Neural cell (in vitro differentiated cells): ENCODE measurements at regions not wholly inside any gene's neighbourhood (a gene's known extent, or its start where the extent isn't known, plus 50 kb on each side); places are given as distances from the start of the nearest gene placed in this dataset.

Experiments
- H2AFZ ChIP-seq: fragments of 200-600, 300-800 bp; sonication (generic), shearing (Covaris generic); 2 replicates; pipeline ENCODE4 v1.6.0; 2014; ENCODE audit warnings: low read depth, mild to moderate bottlenecking, antibody characterized with exemption, low read length, moderate library complexity
- H3F3A ChIP-seq: fragments of 200-600 bp; shearing (Covaris generic); 2 replicates; pipeline ENCODE4 v1.6.1; 2016; ENCODE audit warnings: mild to moderate bottlenecking, moderate library complexity, mixed read lengths, antibody characterized with exemption, low read length; ENCODE audit not compliant: insufficient read depth, poor library complexity, severe bottlenecking
- H3K27ac ChIP-seq: fragments of 200-600, 300-800 bp; sonication (generic), shearing (Covaris generic); 2 replicates; pipeline ENCODE4 v1.5.1; 2014; ENCODE audit warnings: mild to moderate bottlenecking, low read length, moderate library complexity
- H3K27me3 ChIP-seq: fragments of 300-800, 200-600 bp; sonication (generic), shearing (Covaris generic); 2 replicates; pipeline ENCODE4 v1.6.0; 2014; ENCODE audit warnings: mild to moderate bottlenecking, low read depth, low read length, moderate library complexity; ENCODE audit not compliant: insufficient read depth
- H3K36me3 ChIP-seq: fragments of 300-800, 200-600 bp; sonication (generic), shearing (Covaris generic); 2 replicates; pipeline ENCODE4 v1.5.1; 2014; ENCODE audit warnings: mild to moderate bottlenecking, antibody characterized with exemption, low read length, moderate library complexity; ENCODE audit not compliant: insufficient read depth
- H3K4me2 ChIP-seq: fragments of 300-800, 200-600 bp; sonication (generic), shearing (Covaris generic); 2 replicates; pipeline ENCODE4 v1.6.0; 2014; ENCODE audit warnings: mild to moderate bottlenecking, low read length
- H3K4me3 ChIP-seq: fragments of 300-800, 200-600 bp; sonication (generic), shearing (Covaris generic); 2 replicates; pipeline ENCODE4 v1.5.1; 2014; ENCODE audit warnings: mild to moderate bottlenecking, low read length, moderate library complexity
- H3K79me2 ChIP-seq: fragments of 200-600 bp; shearing (Covaris generic); replicated peaks from 2 replicates; pipeline ENCODE4 v1.6.0; 2014; ENCODE audit warnings: mild to moderate bottlenecking, low read length, moderate library complexity; ENCODE audit not compliant: insufficient read depth
- H3K9ac ChIP-seq: fragments of 300-800, 200-600 bp; sonication (generic), shearing (Covaris generic); 2 replicates; pipeline ENCODE4 v1.6.1; 2016; ENCODE audit warnings: mild to moderate bottlenecking, low read length, mixed read lengths
- H3K9me2 ChIP-seq: fragments of 200-600 bp; shearing (Covaris generic); 2 replicates; pipeline ENCODE4 v1.6.1; 2016; ENCODE audit warnings: mild to moderate bottlenecking, low read length, mixed read lengths; ENCODE audit not compliant: insufficient read depth
- H3K9me3 ChIP-seq: fragments of 200-600, 300-800 bp; sonication (generic), shearing (Covaris generic); 2 replicates; pipeline ENCODE4 v1.6.1; 2016; ENCODE audit warnings: mild to moderate bottlenecking, mixed run types, low read length, moderate library complexity, mixed read lengths
- H4K20me1 ChIP-seq: fragments of 200-600 bp; shearing (Covaris generic); 2 replicates; pipeline ENCODE4 v1.6.1; 2016; ENCODE audit warnings: mild to moderate bottlenecking, mixed run types; ENCODE audit not compliant: insufficient read depth
- CTCF ChIP-seq: fragments of 450-650 bp; IDR thresholded peaks from 2 replicates; pipeline ENCODE4 v1.5.1; 2014; ENCODE audit warnings: antibody characterized with exemption, mild to moderate bottlenecking, moderate library complexity; ENCODE audit not compliant: poor library complexity, severe bottlenecking
- EP300 ChIP-seq: fragments of 450-650 bp; conservative IDR thresholded peaks from 2 replicates; pipeline ENCODE4 v1.6.1; 2014; ENCODE audit warnings: antibody characterized with exemption, mild to moderate bottlenecking, moderate library complexity; ENCODE audit not compliant: poor library complexity, severe bottlenecking
- EZH2 ChIP-seq: fragments of 200-600, 300-800 bp; shearing (Covaris generic), sonication (generic); IDR thresholded peaks from 2 replicates; pipeline ENCODE4 v1.6.1; 2014; ENCODE audit warnings: antibody characterized with exemption, low read length, borderline replicate concordance, mild to moderate bottlenecking; ENCODE audit not compliant: insufficient read depth, poor library complexity, severe bottlenecking
- MXI1 ChIP-seq: fragments of 450-650 bp; conservative IDR thresholded peaks from 2 replicates; pipeline ENCODE4 v1.6.1; 2014; ENCODE audit warnings: antibody characterized with exemption, mild to moderate bottlenecking; ENCODE audit not compliant: poor library complexity, severe bottlenecking
- POLR2AphosphoS5 ChIP-seq: IDR thresholded peaks from 2 replicates; pipeline ENCODE4 v1.6.1; 2012
- RAD21 ChIP-seq: fragments of 450-650 bp; conservative IDR thresholded peaks from 2 replicates; pipeline ENCODE4 v1.6.1; 2014; ENCODE audit warnings: antibody characterized with exemption, mild to moderate bottlenecking, moderate library complexity
- SMC3 ChIP-seq: fragments of 450-650 bp; conservative IDR thresholded peaks from 2 replicates; pipeline ENCODE4 v1.6.1; 2014; ENCODE audit warnings: antibody characterized with exemption, mild to moderate bottlenecking, moderate library complexity; ENCODE audit not compliant: poor library complexity
- TAF1 ChIP-seq: IDR thresholded peaks from 2 replicates; pipeline ENCODE4 v1.6.1; 2012; ENCODE audit warnings: low read depth
- TF ChIP-seq, protein P1 (sequence below): IDR thresholded peaks from 2 replicates; pipeline ENCODE4 v1.6.1; 2012; ENCODE audit warnings: borderline replicate concordance

DNA sequence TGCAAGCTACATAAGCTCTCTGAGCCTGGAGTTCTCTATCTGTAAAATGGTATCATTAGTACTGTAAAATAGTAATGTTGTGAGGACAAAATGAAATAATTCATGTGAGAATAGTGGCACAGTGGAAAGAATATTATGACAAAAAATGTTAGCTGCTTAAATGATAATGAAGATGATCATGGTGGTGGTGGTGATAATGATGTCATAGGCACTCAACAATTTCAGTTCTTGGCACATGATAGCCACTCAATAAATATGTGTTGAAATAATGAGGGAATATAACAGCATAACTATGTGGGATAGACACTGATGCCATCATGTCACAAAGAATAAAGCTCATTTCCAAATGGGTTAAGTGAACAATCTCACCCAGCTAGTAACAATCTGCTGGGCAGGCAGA lies 736.3 kb downstream of the EFNB2 start:
- Histone ChIP-seq H3K4me2 (no peak overlapping the region), H2AFZ (no peak overlapping the region), H3K9me3 (no peaks in the 10 kb centered on the region), H3F3A (no peaks in the 10 kb centered on the region), H3K9ac (no peak overlapping the region), H3K27me3 (no peaks in the 10 kb centered on the region), H4K20me1 (no peaks in the 10 kb centered on the region), H3K36me3 (no peaks in the 10 kb centered on the region), H3K4me3 (no peak overlapping the region), H3K9me2 (no peaks in the 10 kb centered on the region), H3K27ac (no peak overlapping the region), H3K79me2 (no peaks in the 10 kb centered on the region)
- TF ChIP-seq EZH2: no peak
- TF ChIP-seq EP300: no peak
- no peak for TF ChIP-seq MXI1
- TF ChIP-seq SMC3: no peak
- no peak for TF ChIP-seq CTCF
- no peak for TF ChIP-seq RAD21
- no peak for TF ChIP-seq POLR2AphosphoS5
- TF ChIP-seq, protein P1, sequence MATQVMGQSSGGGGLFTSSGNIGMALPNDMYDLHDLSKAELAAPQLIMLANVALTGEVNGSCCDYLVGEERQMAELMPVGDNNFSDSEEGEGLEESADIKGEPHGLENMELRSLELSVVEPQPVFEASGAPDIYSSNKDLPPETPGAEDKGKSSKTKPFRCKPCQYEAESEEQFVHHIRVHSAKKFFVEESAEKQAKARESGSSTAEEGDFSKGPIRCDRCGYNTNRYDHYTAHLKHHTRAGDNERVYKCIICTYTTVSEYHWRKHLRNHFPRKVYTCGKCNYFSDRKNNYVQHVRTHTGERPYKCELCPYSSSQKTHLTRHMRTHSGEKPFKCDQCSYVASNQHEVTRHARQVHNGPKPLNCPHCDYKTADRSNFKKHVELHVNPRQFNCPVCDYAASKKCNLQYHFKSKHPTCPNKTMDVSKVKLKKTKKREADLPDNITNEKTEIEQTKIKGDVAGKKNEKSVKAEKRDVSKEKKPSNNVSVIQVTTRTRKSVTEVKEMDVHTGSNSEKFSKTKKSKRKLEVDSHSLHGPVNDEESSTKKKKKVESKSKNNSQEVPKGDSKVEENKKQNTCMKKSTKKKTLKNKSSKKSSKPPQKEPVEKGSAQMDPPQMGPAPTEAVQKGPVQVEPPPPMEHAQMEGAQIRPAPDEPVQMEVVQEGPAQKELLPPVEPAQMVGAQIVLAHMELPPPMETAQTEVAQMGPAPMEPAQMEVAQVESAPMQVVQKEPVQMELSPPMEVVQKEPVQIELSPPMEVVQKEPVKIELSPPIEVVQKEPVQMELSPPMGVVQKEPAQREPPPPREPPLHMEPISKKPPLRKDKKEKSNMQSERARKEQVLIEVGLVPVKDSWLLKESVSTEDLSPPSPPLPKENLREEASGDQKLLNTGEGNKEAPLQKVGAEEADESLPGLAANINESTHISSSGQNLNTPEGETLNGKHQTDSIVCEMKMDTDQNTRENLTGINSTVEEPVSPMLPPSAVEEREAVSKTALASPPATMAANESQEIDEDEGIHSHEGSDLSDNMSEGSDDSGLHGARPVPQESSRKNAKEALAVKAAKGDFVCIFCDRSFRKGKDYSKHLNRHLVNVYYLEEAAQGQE: no peak
- TF ChIP-seq TAF1: no peak

GRCh38 chr13:105798541-105798940 lies 736.9 kb downstream of the EFNB2 start:
- TF ChIP-seq, protein P1: no peak
- no peak for TF ChIP-seq MXI1
- no peak for TF ChIP-seq RAD21
- no peak for TF ChIP-seq TAF1
- TF ChIP-seq EP300: no peak
- no peak for TF ChIP-seq SMC3
- no peak for TF ChIP-seq POLR2AphosphoS5

More at GRCh38 chr13:105798541-105798940, 736.9 kb downstream of the EFNB2 start:
- Histone ChIP-seq H3K9ac (no peak overlapping the region), H4K20me1 (no peaks in the 10 kb centered on the region), H3F3A (no peaks in the 10 kb centered on the region), H3K27ac (no peak overlapping the region), H3K9me3 (no peaks in the 10 kb centered on the region), H3K4me2 (no peak overlapping the region), H3K27me3 (no peaks in the 10 kb centered on the region), H3K79me2 (no peaks in the 10 kb centered on the region), H3K36me3 (no peaks in the 10 kb centered on the region), H2AFZ (no peak overlapping the region), H3K4me3 (no peak overlapping the region), H3K9me2 (no peaks in the 10 kb centered on the region)
